IPS-11a (cell line): ENCODE measurements at regions not wholly inside any gene's neighbourhood (a gene's known extent, or its start where the extent isn't known, plus 50 kb on each side); places are given as distances from the start of the nearest gene placed in this dataset.
"Not testable (repeated sequence)": the region's sequence is repeated elsewhere in the genome, so short reads cannot be mapped to it uniquely, and the experiment has no call there.

Experiments used
- H3K4me3 ChIP-seq: one replicate; pipeline ENCODE4 v1.5.1; 2013; ENCODE audit warnings: low read depth, low read length, control low read depth

DNA sequence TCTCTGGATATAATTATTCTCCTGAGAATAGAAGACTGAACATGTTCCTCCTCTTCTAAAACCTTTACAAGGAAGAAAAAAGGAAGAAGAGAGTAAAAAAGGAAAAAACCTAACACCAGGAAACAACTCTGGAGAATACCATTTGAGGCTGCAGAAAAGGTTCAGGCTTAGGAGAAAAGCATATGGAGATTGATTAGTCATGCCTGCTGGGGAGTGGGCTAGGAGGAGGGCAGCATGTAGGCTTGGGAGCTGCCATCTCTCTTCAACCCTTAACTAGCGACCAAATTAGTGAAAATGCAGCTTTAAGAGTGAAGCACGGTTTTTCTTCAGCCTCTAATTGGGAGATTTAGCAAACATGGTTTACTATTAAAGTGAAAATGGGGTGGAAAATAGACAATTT is 273.0 kb upstream of the CRY1 start:
- no peak overlapping the region for H3K4me3 ChIP-seq

GRCh38 chr12:107368586-107368985 is 275.2 kb upstream of the CRY1 start:
- H3K4me3 ChIP-seq, result no peak overlapping the region

DNA sequence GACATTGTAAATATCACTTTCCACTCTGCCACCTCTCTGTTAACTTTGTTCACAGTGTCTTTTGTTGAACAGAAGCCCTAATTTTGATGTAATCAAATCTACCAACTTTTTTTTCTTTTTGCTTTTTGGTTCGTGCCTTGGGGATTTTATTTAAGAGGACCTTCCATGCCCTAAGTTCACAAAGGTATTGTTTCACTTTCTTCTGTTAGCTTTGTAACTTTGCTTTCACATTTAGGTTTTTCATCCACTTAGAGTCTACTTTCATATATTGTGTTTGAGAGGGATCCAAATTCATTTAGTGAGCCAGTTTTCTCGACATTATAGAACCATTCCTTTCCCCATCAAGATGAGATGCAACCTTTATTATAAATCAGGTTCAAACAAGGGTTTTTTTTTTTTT is 275.7 kb upstream of the CRY1 start:
- H3K4me3 ChIP-seq, result no peak overlapping the region

GRCh38 chr12:107369679-107370078 is 276.3 kb upstream of the CRY1 start:
- H3K4me3 ChIP-seq, result no peak overlapping the region

DNA sequence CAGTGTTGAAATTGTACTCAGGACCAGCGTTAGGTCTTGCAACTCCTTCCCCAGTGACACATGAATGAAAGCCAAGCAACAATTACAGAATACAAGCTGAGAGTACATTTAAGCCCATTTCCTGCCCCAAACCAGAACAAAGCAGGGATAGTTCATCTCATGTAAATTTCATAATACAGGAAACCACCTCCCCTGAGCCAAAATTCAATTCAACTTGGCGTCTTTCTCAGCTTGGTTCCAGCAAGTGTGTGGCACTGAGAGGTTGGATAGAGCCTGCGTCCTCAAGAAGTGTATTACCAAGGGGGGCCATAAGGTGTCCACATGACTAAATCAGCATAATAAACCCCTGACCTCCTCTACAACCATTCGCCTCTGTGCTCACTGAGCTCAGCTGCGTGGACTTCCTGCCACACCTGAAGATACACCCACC is 278.9 kb upstream of the CRY1 start:
- no peak overlapping the region for H3K4me3 ChIP-seq

GRCh38 chr12:107373238-107373809 is 280.0 kb upstream of the CRY1 start:
- H3K4me3 ChIP-seq, result no peak overlapping the region

GRCh38 chr12:107374161-107374840 is 281.0 kb upstream of the CRY1 start:
- no peak overlapping the region for H3K4me3 ChIP-seq

- H3K4me3 ChIP-seq, result no peak overlapping the region
These were observed 281.9 kb upstream of the CRY1 start for GRCh38 chr12:107375231-107375630.

DNA sequence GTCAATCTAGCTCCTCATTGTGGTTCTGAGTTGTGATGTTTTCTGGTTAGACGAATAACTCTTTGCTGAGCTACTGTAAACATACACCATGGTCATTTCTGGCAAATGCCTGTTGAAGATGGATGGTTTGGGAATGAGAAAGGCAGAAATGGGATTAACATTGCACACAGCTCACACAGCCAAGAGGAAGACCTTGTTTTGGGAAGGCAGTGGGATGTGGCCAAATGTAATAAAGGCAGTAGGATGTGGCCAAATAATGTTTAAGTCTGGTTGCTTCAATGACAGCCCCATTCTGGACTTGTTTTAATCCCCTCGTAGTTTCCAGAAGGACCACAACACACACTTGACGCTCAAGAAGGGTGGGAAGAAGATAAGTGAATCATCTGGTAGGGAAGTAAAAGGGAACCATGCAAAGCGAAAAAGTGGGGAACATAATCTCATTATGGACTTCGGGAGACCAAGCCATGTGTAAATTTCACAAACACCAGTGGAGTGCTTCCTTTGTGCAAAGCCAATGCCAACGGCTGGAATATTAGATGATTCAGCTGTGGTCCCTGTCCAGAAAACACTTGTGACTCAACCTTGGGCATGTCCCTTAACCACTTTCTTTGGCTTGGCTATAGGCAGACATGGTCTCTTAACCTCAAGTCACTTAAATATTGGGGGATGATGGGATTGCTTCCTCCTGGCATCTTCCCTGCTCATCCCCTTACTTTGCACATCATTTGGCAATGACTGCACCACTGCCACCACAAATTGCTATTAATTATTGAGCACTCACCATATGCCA is 284.4 kb upstream of the CRY1 start:
- H3K4me3 ChIP-seq, result no peak overlapping the region

DNA sequence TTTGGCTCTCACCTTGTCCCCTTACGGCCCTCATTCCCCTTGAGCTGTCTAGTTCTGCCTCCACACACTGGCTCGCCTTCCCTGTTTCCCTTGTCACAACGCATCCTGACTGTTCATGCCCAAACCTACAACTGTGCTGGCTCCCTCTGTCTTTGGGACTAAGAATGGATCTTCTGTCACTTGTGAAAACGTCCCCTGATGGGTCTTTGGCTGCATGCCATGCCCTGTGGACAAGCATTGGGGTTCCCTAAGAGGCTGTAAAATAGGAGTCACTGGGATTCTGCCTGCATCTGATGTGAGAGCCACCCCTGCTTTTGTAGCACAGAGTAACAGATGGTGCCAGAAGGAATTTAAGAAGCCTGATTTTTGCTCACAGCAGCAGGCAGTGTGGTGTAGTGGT is 285.3 kb upstream of the CRY1 start:
- no peak overlapping the region for H3K4me3 ChIP-seq

GRCh38 chr12:107379142-107379851 is 285.9 kb upstream of the CRY1 start:
- not testable (repeated sequence) for H3K4me3 ChIP-seq

GRCh38 chr12:107379852-107380567 is 286.7 kb upstream of the CRY1 start:
- H3K4me3 ChIP-seq, result no peak overlapping the region

- no peak overlapping the region for H3K4me3 ChIP-seq
These were observed 291.3 kb upstream of the CRY1 start for GRCh38 chr12:107384645-107385044.

- no peak overlapping the region for H3K4me3 ChIP-seq
These were observed 292.2 kb upstream of the CRY1 start for GRCh38 chr12:107385509-107385908.

DNA sequence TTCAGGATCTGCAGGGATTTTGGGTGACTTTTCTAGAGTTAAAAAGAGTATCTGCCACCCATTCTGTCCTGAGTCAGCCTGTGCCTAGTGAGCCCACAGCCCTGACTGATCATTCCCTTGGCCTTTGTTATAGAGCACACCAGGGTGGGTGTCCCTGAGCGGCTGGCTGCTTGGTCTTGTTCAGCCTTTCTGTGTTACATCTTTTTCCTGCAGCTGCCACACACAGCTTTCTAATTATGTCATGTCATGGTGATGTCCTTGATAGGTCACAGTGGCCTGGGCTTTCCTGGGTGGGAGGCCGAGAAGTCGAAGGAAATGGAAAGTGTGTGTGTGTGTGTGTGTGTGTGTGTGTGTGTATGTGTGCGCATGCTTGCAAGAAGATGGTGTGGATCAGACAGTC is 293.2 kb upstream of the CRY1 start:
- H3K4me3 ChIP-seq, result no peak overlapping the region

- H3K4me3 ChIP-seq, result no peak overlapping the region
These were observed 294.9 kb upstream of the CRY1 start for GRCh38 chr12:107388263-107388662.

GRCh38 chr12:107390414-107390813 is 295.2 kb upstream of the PWP1 start:
- no peak overlapping the region for H3K4me3 ChIP-seq

GRCh38 chr12:107393043-107393717 is 292.4 kb upstream of the PWP1 start:
- H3K4me3 ChIP-seq, result no peak overlapping the region

DNA sequence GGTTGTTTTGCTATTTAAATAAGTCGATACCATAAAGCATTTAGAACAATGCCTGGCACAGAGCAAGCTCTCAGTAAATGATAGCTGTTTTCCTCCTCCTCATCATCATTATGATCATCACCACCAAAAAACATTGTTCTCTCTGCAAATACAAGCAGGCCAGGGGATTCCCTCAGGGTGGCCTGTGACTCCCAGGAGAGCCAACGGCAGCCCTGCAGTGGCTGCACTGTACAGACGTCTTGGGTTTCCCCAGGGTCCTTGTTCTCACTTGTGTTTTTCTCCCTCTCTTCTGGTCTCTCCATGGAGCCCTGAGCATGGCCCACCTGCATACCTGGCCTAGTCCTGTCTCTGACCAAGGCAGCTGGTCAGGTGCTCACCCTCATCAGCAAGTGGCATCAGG is 290.9 kb upstream of the PWP1 start:
- no peak overlapping the region for H3K4me3 ChIP-seq

DNA sequence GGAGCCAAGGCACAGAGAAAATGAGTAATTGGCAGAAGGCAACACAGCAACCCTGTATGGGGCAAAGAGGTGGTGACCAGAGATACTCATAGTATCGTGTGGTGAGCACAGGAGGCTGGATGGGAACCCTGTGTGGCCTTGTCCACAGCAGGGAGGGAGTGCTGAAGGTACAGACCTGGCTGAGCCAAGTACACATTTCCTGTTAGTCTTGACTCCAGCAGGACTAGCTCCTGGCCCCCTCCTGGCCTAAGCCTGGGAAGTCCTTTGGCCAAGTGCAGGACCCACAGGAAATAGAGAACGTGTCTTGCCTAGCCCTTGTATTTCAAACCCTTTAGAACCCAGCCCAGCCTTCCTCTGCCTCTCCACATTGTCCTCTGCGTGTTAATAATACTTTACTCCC is 289.8 kb upstream of the PWP1 start:
- H3K4me3 ChIP-seq, result no peak overlapping the region
